Parathyroid adenoma (tissue), 2 donors: ENCODE measurements at regions not wholly inside any gene's neighbourhood (a gene's known extent, or its start where the extent isn't known, plus 50 kb on each side); places are given as distances from the start of the nearest gene placed in this dataset.

Experiments
- H2AFZ ChIP-seq: fragments of 300-600 bp; sonication (generic); one replicate; pipeline ENCODE4 v1.7.0; 2017; ENCODE audit warnings: antibody characterized with exemption, mild to moderate bottlenecking
- H3K27ac ChIP-seq: fragments of 300-600 bp; sonication (generic); one replicate; pipeline ENCODE4 v1.7.0; 2017
- H3K27me3 ChIP-seq: fragments of 300-600 bp; sonication (generic); one replicate; pipeline ENCODE4 v1.7.0; 2017; ENCODE audit warnings: low read length; ENCODE audit not compliant: control insufficient read depth, insufficient read depth
- H3K36me3 ChIP-seq: fragments of 300-600 bp; sonication (generic); one replicate; pipeline ENCODE4 v1.7.0; 2017; ENCODE audit warnings: low read length; ENCODE audit not compliant: control insufficient read depth, insufficient read depth
- H3K4me1 ChIP-seq: fragments of 300-600 bp; sonication (generic); one replicate; pipeline ENCODE4 v1.7.0; 2017; ENCODE audit warnings: control low read depth
- H3K4me2 ChIP-seq: fragments of 300-600 bp; sonication (generic); one replicate; pipeline ENCODE4 v1.7.0; 2017; ENCODE audit warnings: low read length
- H3K4me3 ChIP-seq: fragments of 300-600 bp; sonication (generic); one replicate; pipeline ENCODE4 v1.7.0; 2017; ENCODE audit warnings: low read depth, low read length
- H3K79me2 ChIP-seq: fragments of 300-600 bp; sonication (generic); one replicate; pipeline ENCODE4 v1.7.0; 2017; ENCODE audit warnings: control low read depth
- H3K9ac ChIP-seq: fragments of 300-600 bp; sonication (generic); one replicate; pipeline ENCODE4 v1.7.0; 2017; ENCODE audit warnings: mild to moderate bottlenecking
- H3K9me3 ChIP-seq: fragments of 300-600 bp; sonication (generic); one replicate; pipeline ENCODE4 v1.7.0; 2017; ENCODE audit warnings: low read length; ENCODE audit not compliant: control insufficient read depth
- TF ChIP-seq, protein P1 (sequence below): fragments of 300-600 bp; sonication (generic); IDR thresholded peaks from one replicate; pipeline ENCODE4 v1.7.0; 2017; ENCODE audit warnings: antibody characterized with exemption, mild to moderate bottlenecking
- donor health status: primary hyperparathyroidism.

DNA sequence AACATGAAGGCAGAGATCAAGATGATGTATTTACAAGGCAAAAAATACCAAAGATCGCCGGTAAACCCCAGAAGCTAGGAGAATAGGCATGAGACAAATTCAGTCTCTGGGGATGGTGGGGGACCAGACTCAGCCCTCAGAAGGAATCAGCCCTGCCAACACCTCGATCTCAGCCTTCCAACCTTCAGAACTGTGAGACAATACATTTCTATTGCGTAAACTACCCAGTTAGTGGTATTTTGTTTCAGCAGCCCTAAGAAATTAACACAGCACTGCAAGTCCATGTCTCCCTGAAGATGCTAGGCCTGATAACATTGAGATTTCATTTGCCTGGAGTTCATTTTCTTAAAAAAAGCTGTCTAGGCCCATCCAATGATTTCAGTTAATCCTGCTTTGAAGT, 622.5 kb downstream of the PTPRC start:
- H3K9me3 ChIP-seq: no peaks in the 10 kb centered on the region
- H3K4me3 ChIP-seq: no peak overlapping the region
- no peak overlapping the region for H2AFZ ChIP-seq
- TF ChIP-seq, protein P1, sequence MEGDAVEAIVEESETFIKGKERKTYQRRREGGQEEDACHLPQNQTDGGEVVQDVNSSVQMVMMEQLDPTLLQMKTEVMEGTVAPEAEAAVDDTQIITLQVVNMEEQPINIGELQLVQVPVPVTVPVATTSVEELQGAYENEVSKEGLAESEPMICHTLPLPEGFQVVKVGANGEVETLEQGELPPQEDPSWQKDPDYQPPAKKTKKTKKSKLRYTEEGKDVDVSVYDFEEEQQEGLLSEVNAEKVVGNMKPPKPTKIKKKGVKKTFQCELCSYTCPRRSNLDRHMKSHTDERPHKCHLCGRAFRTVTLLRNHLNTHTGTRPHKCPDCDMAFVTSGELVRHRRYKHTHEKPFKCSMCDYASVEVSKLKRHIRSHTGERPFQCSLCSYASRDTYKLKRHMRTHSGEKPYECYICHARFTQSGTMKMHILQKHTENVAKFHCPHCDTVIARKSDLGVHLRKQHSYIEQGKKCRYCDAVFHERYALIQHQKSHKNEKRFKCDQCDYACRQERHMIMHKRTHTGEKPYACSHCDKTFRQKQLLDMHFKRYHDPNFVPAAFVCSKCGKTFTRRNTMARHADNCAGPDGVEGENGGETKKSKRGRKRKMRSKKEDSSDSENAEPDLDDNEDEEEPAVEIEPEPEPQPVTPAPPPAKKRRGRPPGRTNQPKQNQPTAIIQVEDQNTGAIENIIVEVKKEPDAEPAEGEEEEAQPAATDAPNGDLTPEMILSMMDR: no peak
- no peak overlapping the region for H3K27ac ChIP-seq
- no peak overlapping the region for H3K4me2 ChIP-seq
- H3K9ac ChIP-seq: no peak overlapping the region
- no peaks in the 10 kb centered on the region for H3K4me1 ChIP-seq
- H3K36me3 ChIP-seq: no peaks in the 10 kb centered on the region
- H3K27me3 ChIP-seq: no peaks in the 10 kb centered on the region
- H3K79me2 ChIP-seq: no peaks in the 10 kb centered on the region

DNA sequence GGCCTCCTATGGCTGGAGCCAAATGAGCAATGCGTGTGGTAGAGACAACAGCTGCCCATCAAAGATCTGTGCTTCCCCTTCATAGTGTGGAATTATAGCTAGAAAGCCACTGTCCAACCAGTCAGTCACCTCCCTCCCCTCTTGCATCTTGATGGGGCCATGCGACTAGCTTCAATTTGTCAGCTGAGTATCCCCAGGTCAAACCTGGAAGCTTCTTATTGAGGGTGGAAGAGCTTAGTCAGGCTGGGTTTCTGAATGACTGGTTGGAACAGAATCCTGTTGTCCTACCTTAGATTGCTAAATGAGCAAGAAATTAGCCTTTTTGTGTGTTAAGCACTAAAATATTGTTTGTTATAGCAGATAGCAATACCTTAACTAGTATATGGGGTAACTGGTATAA, 625.4 kb downstream of the PTPRC start:
- Histone ChIP-seq H3K27ac (no peak overlapping the region), H3K4me2 (no peak overlapping the region), H3K9me3 (no peaks in the 10 kb centered on the region), H2AFZ (no peak overlapping the region), H3K36me3 (no peaks in the 10 kb centered on the region), H3K4me1 (no peaks in the 10 kb centered on the region), H3K9ac (no peak overlapping the region), H3K79me2 (no peaks in the 10 kb centered on the region), H3K4me3 (no peak overlapping the region), H3K27me3 (no peaks in the 10 kb centered on the region)
- TF ChIP-seq, protein P1: no peak

DNA sequence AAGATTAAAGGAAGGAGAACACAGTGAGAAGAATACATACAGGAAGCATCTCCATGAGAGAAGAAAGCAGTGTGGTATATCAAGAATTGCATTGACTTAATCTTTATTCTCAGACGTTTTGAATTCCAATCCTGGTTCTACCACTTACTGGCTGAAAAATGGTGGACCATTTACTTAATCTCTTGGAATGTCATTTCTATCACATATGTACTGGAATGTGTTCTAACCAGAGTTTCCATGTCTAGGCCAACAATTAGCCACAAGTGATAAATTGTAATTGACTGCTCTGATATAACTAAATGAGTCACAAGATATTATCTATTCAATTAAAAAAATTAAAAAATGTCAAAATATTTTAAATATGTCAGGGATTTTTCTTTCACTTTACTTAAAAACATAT, 626.1 kb downstream of the PTPRC start:
- Histone ChIP-seq H3K9me3 (no peaks in the 10 kb centered on the region), H3K36me3 (no peaks in the 10 kb centered on the region), H3K4me1 (no peaks in the 10 kb centered on the region), H3K4me3 (no peak overlapping the region), H3K27me3 (no peaks in the 10 kb centered on the region), H3K27ac (no peak overlapping the region), H3K4me2 (no peak overlapping the region), H3K79me2 (no peaks in the 10 kb centered on the region), H2AFZ (no peak overlapping the region), H3K9ac (no peak overlapping the region)
- TF ChIP-seq, protein P1: no peak

DNA sequence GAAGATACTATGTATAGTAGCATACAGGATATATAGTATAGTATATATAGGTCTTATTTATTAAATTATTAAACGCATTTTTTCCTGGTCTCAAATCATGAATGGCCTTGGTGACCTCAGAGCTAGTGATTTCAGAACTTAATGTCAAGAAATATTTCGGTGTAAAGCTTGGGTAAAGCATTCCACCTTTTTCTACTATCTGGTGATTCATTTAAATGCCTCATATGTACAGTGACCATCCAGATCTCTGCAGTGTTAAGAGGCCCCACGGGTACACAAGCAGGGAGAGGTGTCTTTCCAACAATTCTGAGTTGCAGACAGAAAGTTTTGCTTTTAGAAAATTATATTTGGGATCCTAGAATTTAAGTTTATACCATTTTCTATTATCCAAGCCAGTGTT, 626.5 kb downstream of the PTPRC start:
- Histone ChIP-seq H3K9me3 (no peaks in the 10 kb centered on the region), H3K36me3 (no peaks in the 10 kb centered on the region), H3K79me2 (no peaks in the 10 kb centered on the region), H3K27me3 (no peaks in the 10 kb centered on the region), H3K4me2 (no peak overlapping the region), H3K27ac (no peak overlapping the region), H2AFZ (no peak overlapping the region), H3K4me3 (no peak overlapping the region), H3K4me1 (no peaks in the 10 kb centered on the region), H3K9ac (no peak overlapping the region)
- TF ChIP-seq, protein P1: no peak

DNA sequence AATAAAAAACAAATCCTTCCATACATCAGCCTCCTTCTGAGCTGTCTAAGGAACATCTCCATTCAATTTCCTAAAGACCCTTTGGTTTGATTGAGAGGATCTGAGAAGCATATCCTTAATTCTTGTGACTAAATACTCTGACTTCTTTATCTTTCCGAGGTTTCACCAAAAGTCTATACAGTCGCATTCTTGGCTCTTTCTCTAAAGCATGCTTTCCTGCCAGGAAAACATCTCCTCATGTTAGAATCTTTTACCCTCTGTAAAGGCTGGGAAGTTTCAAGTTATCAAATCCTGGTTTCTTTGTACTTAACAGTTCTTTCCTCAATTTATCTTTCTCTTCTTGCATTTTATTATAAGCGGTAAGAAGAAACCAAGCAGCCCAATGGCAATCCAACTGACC, 630.4 kb downstream of the PTPRC start:
- Histone ChIP-seq H3K27ac (no peak overlapping the region), H3K4me3 (no peak overlapping the region), H3K27me3 (no peaks in the 10 kb centered on the region), H3K36me3 (no peaks in the 10 kb centered on the region), H3K4me2 (no peak overlapping the region), H3K79me2 (no peaks in the 10 kb centered on the region), H3K9me3 (no peaks in the 10 kb centered on the region), H2AFZ (no peak overlapping the region), H3K4me1 (no peaks in the 10 kb centered on the region), H3K9ac (no peak overlapping the region)
- TF ChIP-seq, protein P1: no peak
